Left lung (tissue), 4 donors: ENCODE measurements at regions not wholly inside any gene's neighbourhood (a gene's known extent, or its start where the extent isn't known, plus 50 kb on each side); places are given as distances from the start of the nearest gene placed in this dataset.
A peak's percentile ranks its signal among the peaks of the same experiment; 100 is the strongest.

Experiments
- ATAC-seq: fragments of 200-7000 bp; cut with Tn5 transposase; one replicate; pipeline ENCODE4 v1.9.1; 2020; ENCODE audit warnings: moderate library complexity
- DNase-seq, 4 donors: peaks; one replicate each; pipeline ENCODE4 v3.0.0-alpha.2; 2013 to 2020
- H3K27ac ChIP-seq, 2 donors: fragments of 200-600 bp; sonication (generic) in 1 of 2; one replicate each; pipeline versions ENCODE4 v1.5.0 to v1.8.0; 2020 to 2021
- H3K27me3 ChIP-seq, 2 donors: fragments of 200-600 bp; sonication (generic) in 1 of 2; one replicate each; pipeline versions ENCODE4 v1.5.0 to v1.8.0; 2020 to 2021
- H3K36me3 ChIP-seq, 2 donors: fragments of 200-600 bp; sonication (generic) in 1 of 2; one replicate each; pipeline versions ENCODE4 v1.5.0 to v1.8.0; 2020 to 2021
- H3K4me1 ChIP-seq, 2 donors: fragments of 200-600 bp; one replicate each; pipeline ENCODE4 v1.8.0; 2021
- H3K4me3 ChIP-seq, 2 donors: fragments of 200-600 bp; sonication (generic) in 1 of 2; one replicate each; pipeline versions ENCODE4 v1.5.0 to v1.8.0; 2020 to 2021; ENCODE audit warnings: mild to moderate bottlenecking in 1 of 2
- H3K9me3 ChIP-seq, 2 donors: fragments of 200-600 bp; sonication (generic) in 1 of 2; one replicate each; pipeline versions ENCODE4 v1.5.0 to v1.8.0; 2020 to 2021
- intact Hi-C, 2 donors: fragments of 100-400 bp; cut with DNase I; formaldehyde crosslinking; loops; one replicate each; pipeline versions ENCODE4 v1.11.2 to v1.14.2; 2022
- TF ChIP-seq, protein P1 (sequence below), 2 donors: fragments of 200-600 bp; sonication (generic) in 1 of 2; IDR thresholded peaks; one replicate each; pipeline versions ENCODE4 v1.5.0 to v1.8.0; 2021; ENCODE audit warnings: antibody characterized with exemption in 2 of 2
- donor health status: DM: no; HTN: yes; CAD: no.
- donor health status: DM: no; HTN: no; CAD: no.

DNA sequence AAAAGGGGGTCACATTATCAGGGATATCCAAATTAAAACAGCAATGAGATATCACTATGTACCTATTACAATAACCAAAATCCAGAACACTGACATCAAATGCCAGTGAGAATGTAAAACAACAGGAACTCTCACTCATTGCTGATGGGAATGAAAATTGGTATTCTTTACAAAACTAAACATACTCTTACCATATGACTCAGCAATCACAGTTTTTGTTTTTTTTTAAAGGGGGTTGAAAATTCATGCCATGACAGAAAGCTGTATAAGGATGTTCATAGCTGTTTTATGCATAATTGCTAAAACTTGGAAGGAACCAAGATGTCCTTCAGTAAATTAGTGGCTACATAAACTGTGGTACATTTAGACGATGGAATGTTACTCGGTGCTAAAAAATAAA is 71.6 kb upstream of the SLITRK1 start:
- H3K27me3 ChIP-seq = no peaks in the 10 kb centered on the region
- TF ChIP-seq, protein P1, sequence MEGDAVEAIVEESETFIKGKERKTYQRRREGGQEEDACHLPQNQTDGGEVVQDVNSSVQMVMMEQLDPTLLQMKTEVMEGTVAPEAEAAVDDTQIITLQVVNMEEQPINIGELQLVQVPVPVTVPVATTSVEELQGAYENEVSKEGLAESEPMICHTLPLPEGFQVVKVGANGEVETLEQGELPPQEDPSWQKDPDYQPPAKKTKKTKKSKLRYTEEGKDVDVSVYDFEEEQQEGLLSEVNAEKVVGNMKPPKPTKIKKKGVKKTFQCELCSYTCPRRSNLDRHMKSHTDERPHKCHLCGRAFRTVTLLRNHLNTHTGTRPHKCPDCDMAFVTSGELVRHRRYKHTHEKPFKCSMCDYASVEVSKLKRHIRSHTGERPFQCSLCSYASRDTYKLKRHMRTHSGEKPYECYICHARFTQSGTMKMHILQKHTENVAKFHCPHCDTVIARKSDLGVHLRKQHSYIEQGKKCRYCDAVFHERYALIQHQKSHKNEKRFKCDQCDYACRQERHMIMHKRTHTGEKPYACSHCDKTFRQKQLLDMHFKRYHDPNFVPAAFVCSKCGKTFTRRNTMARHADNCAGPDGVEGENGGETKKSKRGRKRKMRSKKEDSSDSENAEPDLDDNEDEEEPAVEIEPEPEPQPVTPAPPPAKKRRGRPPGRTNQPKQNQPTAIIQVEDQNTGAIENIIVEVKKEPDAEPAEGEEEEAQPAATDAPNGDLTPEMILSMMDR (IDR thresholded peaks at IDR 0.05) = no peak
- intact Hi-C loops = no loop called here
- no peaks in the 10 kb centered on the region for H3K4me1 ChIP-seq
- no peaks in the 10 kb centered on the region for H3K36me3 ChIP-seq
- ATAC-seq (no peak), DNase-seq (no peak)
- no peak overlapping the region for H3K4me3 ChIP-seq
- no peak overlapping the region for H3K27ac ChIP-seq
- no peaks in the 10 kb centered on the region for H3K9me3 ChIP-seq

GRCh38 chr13:83950293-83950692 is 68.0 kb upstream of the SLITRK1 start:
- Histone ChIP-seq H3K4me1 (no peaks in the 10 kb centered on the region), H3K4me3 (no peak overlapping the region), H3K27ac (no peak overlapping the region), H3K27me3 (no peaks in the 10 kb centered on the region), H3K9me3 (no peaks in the 10 kb centered on the region), H3K36me3 (no peaks in the 10 kb centered on the region)
- DNase-seq (no peak), ATAC-seq (no peak)
- TF ChIP-seq, protein P1 (IDR thresholded peaks at IDR 0.05) = no peak
- intact Hi-C loops = no loop called here

DNA sequence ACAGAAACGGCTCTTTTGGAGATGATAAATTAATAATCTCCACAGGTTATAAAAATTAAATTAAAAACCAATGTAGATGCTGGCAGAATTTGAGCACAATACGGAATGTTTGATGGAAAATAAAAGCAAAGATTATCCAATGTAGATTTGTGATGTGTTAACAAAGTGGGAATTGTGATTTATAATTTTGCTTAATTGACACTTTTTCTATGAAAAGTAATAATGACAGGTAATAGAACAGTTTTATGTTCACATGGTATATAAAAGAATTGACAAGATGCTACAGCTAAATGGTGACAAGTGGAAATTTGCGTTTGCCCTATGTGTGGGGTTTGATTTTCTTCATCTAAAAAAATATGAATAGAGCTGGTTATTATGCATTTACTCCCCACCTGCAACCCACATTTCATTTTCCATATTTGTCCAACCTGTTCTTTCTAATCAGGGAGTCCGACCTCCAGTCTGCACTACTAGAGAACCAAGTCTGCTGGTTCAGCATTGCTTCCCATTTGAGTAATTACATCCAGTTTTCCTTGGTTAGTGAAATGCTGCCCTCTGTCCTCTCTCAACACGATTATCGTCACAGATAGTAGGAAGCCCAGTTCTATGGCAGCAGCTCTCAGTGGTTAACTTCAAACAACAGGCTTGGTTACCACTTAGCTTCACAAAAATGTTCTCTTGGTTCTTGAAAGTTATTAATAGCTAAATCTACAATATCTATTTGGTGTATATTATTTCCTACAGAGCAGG is 61.4 kb upstream of the SLITRK1 start:
- DNase-seq = peak in 1 of 4 donors; percentile 3
- no peaks in the 10 kb centered on the region for H3K4me1 ChIP-seq
- H3K27me3 ChIP-seq = no peaks in the 10 kb centered on the region
- no peak overlapping the region for H3K4me3 ChIP-seq
- H3K36me3 ChIP-seq = no peaks in the 10 kb centered on the region
- no peak overlapping the region for H3K27ac ChIP-seq
- no peak for ATAC-seq
- intact Hi-C loops = no loop called here
- TF ChIP-seq, protein P1 (IDR thresholded peaks at IDR 0.05) = no peak
- no peaks in the 10 kb centered on the region for H3K9me3 ChIP-seq

GRCh38 chr13:83941701-83942335 is 59.5 kb upstream of the SLITRK1 start:
- Histone ChIP-seq H3K4me3 (no peak overlapping the region), H3K36me3 (no peaks in the 10 kb centered on the region), H3K4me1 (no peaks in the 10 kb centered on the region), H3K27me3 (no peaks in the 10 kb centered on the region), H3K9me3 (no peaks in the 10 kb centered on the region), H3K27ac (no peak overlapping the region)
- TF ChIP-seq, protein P1 (IDR thresholded peaks at IDR 0.05) = no peak
- ATAC-seq = no peak
- DNase-seq = no peak
- intact Hi-C loops = no loop called here

DNA sequence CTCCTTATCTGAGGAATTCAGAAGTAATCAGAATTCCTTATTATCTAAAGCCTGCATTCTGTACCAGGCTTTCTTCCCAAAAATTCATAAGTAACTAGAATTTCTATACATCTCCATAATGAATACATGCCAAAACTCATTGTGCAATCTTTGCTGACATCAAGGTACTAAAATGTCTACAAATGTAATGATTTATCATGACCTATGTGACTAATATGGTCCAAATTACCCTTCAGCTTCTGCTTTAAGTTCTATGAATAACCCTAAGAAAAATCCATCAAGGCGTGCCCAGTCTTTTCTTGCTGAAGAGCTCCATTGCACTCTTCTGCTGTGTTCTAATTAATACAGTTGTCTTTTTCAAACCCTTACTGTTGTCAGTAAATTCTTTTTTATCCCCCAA is 58.5 kb upstream of the SLITRK1 start:
- intact Hi-C loops = no loop called here
- H3K4me3 ChIP-seq = no peak overlapping the region
- ATAC-seq = no peak
- no peak overlapping the region for H3K27ac ChIP-seq
- no peaks in the 10 kb centered on the region for H3K9me3 ChIP-seq
- DNase-seq = no peak
- TF ChIP-seq, protein P1 (IDR thresholded peaks at IDR 0.05) = no peak
- no peaks in the 10 kb centered on the region for H3K27me3 ChIP-seq
- no peaks in the 10 kb centered on the region for H3K36me3 ChIP-seq
- no peaks in the 10 kb centered on the region for H3K4me1 ChIP-seq
